Eye (tissue), 1 donor: ENCODE measurements at regions not wholly inside any gene's neighbourhood (a gene's known extent, or its start where the extent isn't known, plus 50 kb on each side); places are given as distances from the start of the nearest gene placed in this dataset.
A peak's percentile ranks its signal among the peaks of the same experiment; 100 is the strongest.
"Not testable (repeated sequence)": the region's sequence is repeated elsewhere in the genome, so short reads cannot be mapped to it uniquely, and the experiment has no call there.

Source experiments
- DNase-seq: peaks from one replicate; pipeline ENCODE4 v3.0.0-alpha.2; 2015

GRCh38 chr6:4725136-4725760 is 51.0 kb upstream of the CDYL start:
- not testable (repeated sequence) for DNase-seq

- not testable (repeated sequence) for DNase-seq
These were observed 51.5 kb upstream of the CDYL start for GRCh38 chr6:4724727-4725126.

- DNase-seq: no peak
These were observed 52.8 kb upstream of the CDYL start for GRCh38 chr6:4723383-4723782.

- not testable (repeated sequence) for DNase-seq
These were observed 54.8 kb upstream of the CDYL start for GRCh38 chr6:4721368-4721767.

GRCh38 chr6:4719491-4719890 is 56.7 kb upstream of the CDYL start:
- DNase-seq: no peak

GRCh38 chr6:4717856-4718255 is 58.3 kb upstream of the CDYL start:
- DNase-seq: no peak

- DNase-seq: no peak
These were observed 59.1 kb upstream of the CDYL start for GRCh38 chr6:4717124-4717523.

GRCh38 chr6:4714961-4715501 is 61.2 kb upstream of the CDYL start:
- DNase-seq: no peak

- DNase-seq: no peak
These were observed 63.9 kb upstream of the CDYL start for GRCh38 chr6:4712291-4712690.

GRCh38 chr6:4707011-4707410 is 69.2 kb upstream of the CDYL start:
- DNase-seq: no peak

- DNase-seq: peak; percentile 9
These were observed 70.4 kb upstream of the CDYL start for GRCh38 chr6:4705809-4706208.

GRCh38 chr6:4703382-4703781 is 72.8 kb upstream of the CDYL start:
- no peak for DNase-seq

GRCh38 chr6:4698901-4699659 is 77.1 kb upstream of the CDYL start:
- no peak for DNase-seq

- no peak for DNase-seq
These were observed 82.8 kb upstream of the CDYL start for GRCh38 chr6:4693173-4693970.

GRCh38 chr6:4692664-4693063 is 83.5 kb upstream of the CDYL start:
- no peak for DNase-seq

GRCh38 chr6:4687989-4688947 is 87.9 kb upstream of the CDYL start:
- no peak for DNase-seq

GRCh38 chr6:4687656-4687988 is 88.6 kb upstream of the CDYL start:
- no peak for DNase-seq

- DNase-seq: no peak
These were observed 93.6 kb upstream of the CDYL start for GRCh38 chr6:4682431-4683097.

GRCh38 chr6:4678506-4679300 is 97.5 kb upstream of the CDYL start:
- DNase-seq: no peak

- DNase-seq: no peak
These were observed 98.5 kb upstream of the CDYL start for GRCh38 chr6:4677751-4678065.
